Panc1 (cell line): ENCODE measurements at regions not wholly inside any gene's neighbourhood (a gene's known extent, or its start where the extent isn't known, plus 50 kb on each side); places are given as distances from the start of the nearest gene placed in this dataset.

Source experiments
- ATAC-seq: fragments of 200-7000 bp; cut with Tn5 transposase; 2 replicates; pipeline ENCODE4 v1.9.1; 2020; ENCODE audit warnings: mild to moderate bottlenecking, moderate library complexity
- BruUV-seq: library from RNA; stranded (reverse); fragments of 400-500 nt; replicated peaks from 2 replicates; lab custom pipeline; 2021; lab: Mats Ljungman, UMichigan
- CTCF ChIA-PET: fragments of 300-600 bp; sonication (Branson Sonifier 250); formaldehyde crosslinking; loops from one replicate; lab custom pipeline; 2022; ENCODE audit warnings: antibody characterized with exemption; lab: Charles Lee
- POLR2A ChIA-PET: fragments of 300-600 bp; sonication (Branson Sonifier 250); formaldehyde crosslinking; loops from one replicate; lab custom pipeline; 2022; ENCODE audit warnings: antibody characterized with exemption; lab: Charles Lee
- DNase-seq: peaks from one replicate; pipeline ENCODE4 v3.0.0-alpha.2; 2010; ENCODE audit warnings: low read depth, low spot score
- H3K27ac ChIP-seq: 2 replicates; pipeline ENCODE4 v1.5.1; 2011; ENCODE audit warnings: mild to moderate bottlenecking, low read length, inconsistent platforms
- H3K27me3 ChIP-seq: fragments of 200-500 bp; sonication (Bioruptor generic); 2 replicates; pipeline ENCODE4 v1.6.0; 2014; ENCODE audit warnings: low read length, inconsistent platforms; ENCODE audit not compliant: control insufficient read depth, insufficient read depth
- H3K36me3 ChIP-seq: fragments of 200-500 bp; sonication (Bioruptor generic); 2 replicates; pipeline ENCODE4 v1.5.1; 2014; ENCODE audit warnings: inconsistent platforms, mild to moderate bottlenecking, low read length, moderate library complexity; ENCODE audit not compliant: control insufficient read depth, insufficient read depth
- H3K4me1 ChIP-seq: 2 replicates; pipeline ENCODE4 v1.5.1; 2011; ENCODE audit warnings: inconsistent platforms, mild to moderate bottlenecking, low read length, moderate library complexity; ENCODE audit not compliant: control insufficient read depth, insufficient read depth
- H3K4me3 ChIP-seq, 2 experiments: 2 replicates each; pipeline ENCODE4 v1.5.1; 2011 to 2012; ENCODE audit warnings: low read depth in 2 of 2, low read length in 2 of 2, mild to moderate bottlenecking in 2 of 2, inconsistent platforms in 1 of 2, moderate library complexity in 1 of 2
- H3K9me3 ChIP-seq: fragments of 200-500 bp; sonication (Bioruptor generic); 2 replicates; pipeline ENCODE4 v1.5.1; 2014; ENCODE audit warnings: low read depth, mild to moderate bottlenecking, inconsistent platforms, low read length, moderate library complexity; ENCODE audit not compliant: control insufficient read depth, insufficient read depth
- CTCF ChIP-seq: fragments of 450-650 bp; IDR thresholded peaks from 2 replicates; pipeline ENCODE4 v1.5.1; 2017; ENCODE audit warnings: mild to moderate bottlenecking
- POLR2AphosphoS5 ChIP-seq: IDR thresholded peaks from 2 replicates; pipeline ENCODE4 v1.6.1; 2012; ENCODE audit warnings: mild to moderate bottlenecking, low read depth, low read length, moderate library complexity
- REST ChIP-seq, 2 experiments: IDR thresholded peaks; 2 replicates each; pipeline ENCODE4 v1.6.1; 2011 to 2012; ENCODE audit warnings: low read depth in 2 of 2, control low read depth in 1 of 2, low read length in 1 of 2, mild to moderate bottlenecking in 1 of 2, moderate library complexity in 1 of 2; ENCODE audit not compliant: insufficient read depth in 1 of 2
- SIN3A ChIP-seq: IDR thresholded peaks from 2 replicates; pipeline ENCODE4 v1.6.1; 2012; ENCODE audit warnings: low read depth, mild to moderate bottlenecking, low read length, moderate library complexity, borderline replicate concordance; ENCODE audit not compliant: insufficient read depth
- TCF7L2 ChIP-seq: IDR thresholded peaks from 2 replicates; pipeline ENCODE4 v1.6.1; 2011; ENCODE audit warnings: mild to moderate bottlenecking, low read depth, low read length, inconsistent platforms
- in situ Hi-C: cut with HindIII; loops from 2 replicates; pipeline ENCODE4 v1.10.0; 2016; ENCODE audit warnings: low sequenced_read_pairs, low pct_unique_long_range_greater_than_20kb
- intact Hi-C: fragments of 100-400 bp; cut with micrococcal nuclease; formaldehyde crosslinking; loops from one replicate; pipeline ENCODE4 v1.10.0; 2022; ENCODE audit not compliant: unreplicated experiment

GRCh38 chr14:53306267-53306721, 153.2 kb upstream of the DDHD1 start:
- ChIA-PET POLR2A (no interaction called here), CTCF (no interaction called here)
- in situ Hi-C loops = no loop called here
- BruUV-seq = no TSS peak
- peak; percentile 5 for DNase-seq
- Histone ChIP-seq H3K9me3 (no peaks in the 10 kb centered on the region), H3K27me3 (no peaks in the 10 kb centered on the region), H3K4me1 (no peaks in the 10 kb centered on the region), H3K27ac (no peak overlapping the region), H3K36me3 (no peaks in the 10 kb centered on the region), H3K4me3 (peak overlapping the region; percentile 36 to 46)
- intact Hi-C loops = loop anchor here (5.0 kb wide), 1 partner anchor 484 kb away; no protein-coding TSS in a partner anchor
- ATAC-seq = no peak; the same call in 1 of the 2 replicates
- peak; percentile 79 for TF ChIP-seq CTCF
- no peak for TF ChIP-seq SIN3A
- no peak for TF ChIP-seq POLR2AphosphoS5
- TF ChIP-seq TCF7L2 = no peak
- TF ChIP-seq REST (IDR thresholded peaks at IDR 0.05; ENCODE audit: insufficient read depth in 1 of 2, low read depth in 2 of 2, low read length in 1 of 2) = no peak

GRCh38 chr14:53304726-53305381, 151.7 kb upstream of the DDHD1 start:
- TF ChIP-seq REST (IDR thresholded peaks at IDR 0.05; ENCODE audit: insufficient read depth in 1 of 2, low read depth in 2 of 2, low read length in 1 of 2) = no peak
- no peak for TF ChIP-seq CTCF
- no peak for TF ChIP-seq POLR2AphosphoS5
- no peak for TF ChIP-seq TCF7L2
- TF ChIP-seq SIN3A = no peak
- no TSS peak for BruUV-seq
- POLR2A ChIA-PET = no interaction called here

More at GRCh38 chr14:53304726-53305381, 151.7 kb upstream of the DDHD1 start:
- CTCF ChIA-PET = no interaction called here
- Histone ChIP-seq H3K27ac (no peak overlapping the region), H3K27me3 (no peaks in the 10 kb centered on the region), H3K4me3 (no peak overlapping the region), H3K9me3 (no peaks in the 10 kb centered on the region), H3K36me3 (no peaks in the 10 kb centered on the region), H3K4me1 (no peaks in the 10 kb centered on the region)
- ATAC-seq (no peak), DNase-seq (no peak)
- in situ Hi-C loops = no loop called here
- intact Hi-C loops = loop anchor here (5.0 kb wide), 1 partner anchor 483 kb away; no protein-coding TSS in a partner anchor
